GM23338 (cell line): ENCODE measurements at regions not wholly inside any gene's neighbourhood (a gene's known extent, or its start where the extent isn't known, plus 50 kb on each side); places are given as distances from the start of the nearest gene placed in this dataset.

ENCODE experiments used
- ATAC-seq: fragments of 200-7000 bp; cut with Tn5 transposase; 3 replicates; pipeline ENCODE4 v1.9.1; 2020
- DNase-seq: peaks from one replicate; pipeline ENCODE4 v3.0.0-alpha.2; 2015; ENCODE audit warnings: low spot score
- H2AFZ ChIP-seq: fragments of 200-600 bp; sonication (generic); 2 replicates; pipeline ENCODE4 v1.8.0; 2016; ENCODE audit warnings: antibody characterized with exemption, mild to moderate bottlenecking, moderate library complexity
- H3F3A ChIP-seq: fragments of 200-600 bp; sonication (generic); replicated peaks from 2 replicates; pipeline ENCODE4 v1.8.0; 2017; ENCODE audit warnings: antibody characterized with exemption, mixed run types, low read depth
- H3K27ac ChIP-seq: fragments of 200-600 bp; sonication (generic); 2 replicates; pipeline ENCODE4 v1.6.1; 2016; ENCODE audit warnings: low read depth
- H3K27me3 ChIP-seq: fragments of 200-600 bp; sonication (generic); 2 replicates; pipeline ENCODE4 v1.8.0; 2016; ENCODE audit warnings: mild to moderate bottlenecking, mixed run types, moderate library complexity; ENCODE audit not compliant: insufficient read depth
- H3K36me3 ChIP-seq: fragments of 200-600 bp; sonication (generic); 2 replicates; pipeline ENCODE4 v1.8.0; 2016; ENCODE audit warnings: mild to moderate bottlenecking; ENCODE audit not compliant: insufficient read depth
- H3K4me1 ChIP-seq: fragments of 200-600 bp; sonication (generic); 2 replicates; pipeline ENCODE4 v1.8.0; 2016; ENCODE audit warnings: mild to moderate bottlenecking, moderate library complexity; ENCODE audit not compliant: insufficient read depth
- H3K4me2 ChIP-seq: fragments of 200-600 bp; sonication (generic); 2 replicates; pipeline ENCODE4 v1.7.1; 2017; ENCODE audit warnings: mixed run types
- H3K4me3 ChIP-seq: fragments of 200-600 bp; sonication (generic); 2 replicates; pipeline ENCODE4 v1.6.1; 2016; ENCODE audit warnings: mixed run types
- H3K79me2 ChIP-seq: fragments of 200-600 bp; sonication (generic); replicated peaks from 2 replicates; pipeline ENCODE4 v1.8.0; 2017; ENCODE audit warnings: mild to moderate bottlenecking; ENCODE audit not compliant: insufficient read depth
- H3K9me2 ChIP-seq: fragments of 200-600 bp; sonication (generic); 2 replicates; pipeline ENCODE4 v1.8.0; 2017; ENCODE audit not compliant: insufficient read depth
- H4K20me1 ChIP-seq: fragments of 200-600 bp; sonication (generic); replicated peaks from 2 replicates; pipeline ENCODE4 v1.8.0; 2017; ENCODE audit warnings: mild to moderate bottlenecking; ENCODE audit not compliant: insufficient read depth
- H3K27ac Mint-ChIP-seq: 2 replicates; pipeline ENCODE4 v1.8.0; 2020; ENCODE audit warnings: inconsistent platforms, mild to moderate bottlenecking, moderate library complexity, mixed read lengths
- H3K27me3 Mint-ChIP-seq: 3 replicates; pipeline ENCODE4 v1.8.0; 2022; ENCODE audit warnings: low read depth, mild to moderate bottlenecking, moderate library complexity, mixed read lengths, inconsistent platforms; ENCODE audit not compliant: insufficient read depth, poor library complexity
- H3K36me3 Mint-ChIP-seq: 3 replicates; pipeline ENCODE4 v1.8.0; 2021; ENCODE audit warnings: low read depth, mild to moderate bottlenecking, inconsistent platforms, moderate library complexity, mixed read lengths
- H3K4me1 Mint-ChIP-seq: 3 replicates; pipeline ENCODE4 v1.8.0; 2020; ENCODE audit warnings: mild to moderate bottlenecking, inconsistent platforms, mixed read lengths
- H3K4me3 Mint-ChIP-seq: 3 replicates; pipeline ENCODE4 v1.8.0; 2021; ENCODE audit warnings: moderate library complexity, mild to moderate bottlenecking, inconsistent platforms, mixed read lengths
- H3K9me3 Mint-ChIP-seq: 3 replicates; pipeline ENCODE4 v1.8.0; 2020; ENCODE audit warnings: moderate library complexity, mild to moderate bottlenecking, inconsistent platforms, mixed read lengths
- CREB1 ChIP-seq: fragments of 250-450 bp; sonication (Bioruptor Pico); IDR thresholded peaks from 2 replicates; pipeline ENCODE4 v1.5.0; 2020; ENCODE audit warnings: low read depth, mild to moderate bottlenecking, moderate library complexity
- CTCF ChIP-seq, 2 experiments: fragments of 200-600 bp in 1 of 2; sonication (generic) in 1 of 2; conservative IDR thresholded peaks; 2 replicates each; pipeline versions ENCODE4 v1.5.1 to v1.6.1; 2016 to 2017; ENCODE audit warnings: antibody characterized with exemption in 2 of 2, low read depth in 2 of 2, mild to moderate bottlenecking in 2 of 2, moderate library complexity in 1 of 2
- EZH2phosphoT487 ChIP-seq: fragments of 200-600 bp; sonication (generic); IDR thresholded peaks from one replicate; pipeline ENCODE4 v1.8.1; 2018; ENCODE audit warnings: antibody characterized with exemption; ENCODE audit not compliant: unreplicated experiment
- JUNB ChIP-seq: IDR thresholded peaks from one replicate; pipeline ENCODE4 v1.6.1; 2016; ENCODE audit warnings: antibody characterized with exemption; ENCODE audit not compliant: unreplicated experiment
- NANOG ChIP-seq: IDR thresholded peaks from 2 replicates; pipeline ENCODE4 v1.6.1; 2016; ENCODE audit warnings: antibody characterized with exemption, borderline replicate concordance
- ZNF114 ChIP-seq: fragments of 250-450 bp; sonication (Bioruptor Pico); IDR thresholded peaks from 2 replicates; pipeline ENCODE4 v1.5.0; 2020; ENCODE audit warnings: mild to moderate bottlenecking, moderate library complexity
- ZNF331 ChIP-seq: fragments of 250-450 bp; sonication (Bioruptor Pico); IDR thresholded peaks from 2 replicates; pipeline ENCODE4 v1.5.0; 2020; ENCODE audit warnings: low read depth, mild to moderate bottlenecking, moderate library complexity
- ZNF462 ChIP-seq: fragments of 250-450 bp; sonication (Bioruptor Pico); IDR thresholded peaks from 2 replicates; pipeline ENCODE4 v1.5.0; 2020; ENCODE audit warnings: mild to moderate bottlenecking, moderate library complexity
- TF ChIP-seq, protein P1 (sequence below): IDR thresholded peaks from 2 replicates; pipeline ENCODE4 v1.6.1; 2016; ENCODE audit warnings: antibody characterized with exemption

DNA sequence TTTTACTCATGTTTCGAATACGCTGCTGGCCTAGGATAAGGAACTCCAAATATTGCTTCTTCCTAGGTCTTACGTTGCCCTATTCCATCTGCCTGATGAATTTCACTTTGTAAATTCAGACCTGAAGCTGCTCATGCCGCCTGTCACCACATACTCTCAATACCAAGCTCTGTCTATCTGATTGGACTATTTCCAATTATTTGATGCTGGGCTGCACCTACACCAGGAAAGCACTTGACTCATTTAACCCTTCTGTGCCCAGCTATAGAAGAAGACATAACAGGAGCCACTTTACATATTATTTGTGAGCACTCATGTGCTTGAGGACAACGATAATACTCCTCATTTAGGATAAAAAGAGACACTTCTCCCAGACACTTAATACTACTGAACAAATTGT, 1293.9 kb upstream of the LRRTM1 start:
- Histone ChIP-seq H3K36me3 (no peaks in the 10 kb centered on the region), H3K27me3 (no peaks in the 10 kb centered on the region), H4K20me1 (no peaks in the 10 kb centered on the region), H3K4me1 (no peaks in the 10 kb centered on the region), H3K79me2 (no peaks in the 10 kb centered on the region), H2AFZ (no peak overlapping the region), H3K27ac (no peak overlapping the region), H3F3A (no peaks in the 10 kb centered on the region), H3K4me2 (no peak overlapping the region), H3K9me2 (no peaks in the 10 kb centered on the region), H3K4me3 (no peak overlapping the region)
- Mint-ChIP-seq H3K27me3 (no peaks in the 10 kb centered on the region), H3K27ac (no peak overlapping the region), H3K9me3 (no peaks in the 10 kb centered on the region), H3K4me1 (no peaks in the 10 kb centered on the region), H3K4me3 (no peak overlapping the region), H3K36me3 (no peaks in the 10 kb centered on the region)
- ATAC-seq (no peak), DNase-seq (no peak)
- TF ChIP-seq ZNF331 (CRISPR knock-in tag) (no peak), ZNF462 (CRISPR knock-in tag) (no peak), EZH2phosphoT487 (no peak), CREB1 (no peak), CTCF (conservative IDR thresholded peaks at IDR 0.05; ENCODE audit: low read depth in 2 of 2) (no peak), ZNF114 (CRISPR knock-in tag) (no peak), NANOG (no peak), JUNB (no peak)
- TF ChIP-seq, protein P1, sequence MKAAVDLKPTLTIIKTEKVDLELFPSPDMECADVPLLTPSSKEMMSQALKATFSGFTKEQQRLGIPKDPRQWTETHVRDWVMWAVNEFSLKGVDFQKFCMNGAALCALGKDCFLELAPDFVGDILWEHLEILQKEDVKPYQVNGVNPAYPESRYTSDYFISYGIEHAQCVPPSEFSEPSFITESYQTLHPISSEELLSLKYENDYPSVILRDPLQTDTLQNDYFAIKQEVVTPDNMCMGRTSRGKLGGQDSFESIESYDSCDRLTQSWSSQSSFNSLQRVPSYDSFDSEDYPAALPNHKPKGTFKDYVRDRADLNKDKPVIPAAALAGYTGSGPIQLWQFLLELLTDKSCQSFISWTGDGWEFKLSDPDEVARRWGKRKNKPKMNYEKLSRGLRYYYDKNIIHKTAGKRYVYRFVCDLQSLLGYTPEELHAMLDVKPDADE = no peak
